ENCODE measurements at regions not wholly inside any gene's neighbourhood (a gene's known extent, or its start where the extent isn't known, plus 50 kb on each side); places are given as distances from the start of the nearest gene placed in this dataset.
"Not testable (repeated sequence)": the region's sequence is repeated elsewhere in the genome, so short reads cannot be mapped to it uniquely, and the experiment has no call there.

GRCh38 chr10:22137542-22137941 is 80.3 kb downstream of the EBLN1 start:
- Histone ChIP-seq H3K36me3 (ENCODE audit: control insufficient read depth, insufficient read depth, low read length) (no peaks in the 10 kb centered on the region), H3K4me3 (ENCODE audit: low read depth, low read length) (no peak overlapping the region), H3K27me3 (ENCODE audit: control insufficient read depth, insufficient read depth, low read length) (no peaks in the 10 kb centered on the region)
- DNase-seq (ENCODE audit: low read depth): no peak
- TF ChIP-seq CTCF (IDR thresholded peaks at IDR 0.05; ENCODE audit: insufficient read depth, low read length, poor library complexity, severe bottlenecking): no peak

DNA sequence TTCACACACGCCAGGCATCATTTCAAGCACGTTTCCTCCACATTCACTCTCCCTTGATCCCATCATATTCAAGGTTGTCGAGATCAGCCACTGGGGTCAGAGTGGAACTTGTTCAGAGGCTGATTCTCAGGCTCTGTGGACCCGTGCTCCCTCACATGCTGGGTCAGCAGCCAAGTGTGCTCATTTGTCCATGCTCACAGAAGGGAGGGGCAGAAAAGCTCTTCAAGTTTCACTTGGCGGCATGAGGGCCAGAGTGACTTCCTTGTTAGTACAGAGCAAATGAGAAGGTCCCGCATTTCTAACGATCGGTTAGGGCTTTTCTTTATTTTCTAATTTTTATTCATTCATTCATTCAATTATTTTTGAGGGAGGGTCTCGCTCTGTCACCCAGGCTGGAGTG is 82.2 kb downstream of the EBLN1 start:
- no peak overlapping the region for H3K4me3 ChIP-seq (ENCODE audit: low read depth, low read length)
- H3K27me3 ChIP-seq (ENCODE audit: control insufficient read depth, insufficient read depth, low read length): no peaks in the 10 kb centered on the region
- DNase-seq (ENCODE audit: low read depth): no peak
- TF ChIP-seq CTCF (IDR thresholded peaks at IDR 0.05; ENCODE audit: insufficient read depth, low read length, poor library complexity, severe bottlenecking): no peak
- no peaks in the 10 kb centered on the region for H3K36me3 ChIP-seq (ENCODE audit: control insufficient read depth, insufficient read depth, low read length)

GRCh38 chr10:22133749-22134624 is 83.8 kb downstream of the EBLN1 start:
- no peak for TF ChIP-seq CTCF (IDR thresholded peaks at IDR 0.05; ENCODE audit: insufficient read depth, low read length, poor library complexity, severe bottlenecking)
- Histone ChIP-seq H3K27me3 (ENCODE audit: control insufficient read depth, insufficient read depth, low read length) (no peaks in the 10 kb centered on the region), H3K4me3 (ENCODE audit: low read depth, low read length) (no peak overlapping the region), H3K36me3 (ENCODE audit: control insufficient read depth, insufficient read depth, low read length) (no peaks in the 10 kb centered on the region)
- DNase-seq (ENCODE audit: low read depth): no peak

GRCh38 chr10:22130824-22131223 is 87.0 kb downstream of the EBLN1 start:
- not testable (repeated sequence) for H3K27me3 ChIP-seq (ENCODE audit: control insufficient read depth, insufficient read depth, low read length); DNase-seq (ENCODE audit: low read depth); H3K4me3 ChIP-seq (ENCODE audit: low read depth, low read length); H3K36me3 ChIP-seq (ENCODE audit: control insufficient read depth, insufficient read depth, low read length)

- not testable (repeated sequence) for DNase-seq (ENCODE audit: low read depth); H3K36me3 ChIP-seq (ENCODE audit: control insufficient read depth, insufficient read depth, low read length); H3K27me3 ChIP-seq (ENCODE audit: control insufficient read depth, insufficient read depth, low read length); H3K4me3 ChIP-seq (ENCODE audit: low read depth, low read length)
These were observed 88.2 kb downstream of the EBLN1 start for GRCh38 chr10:22129612-22130011.

DNA sequence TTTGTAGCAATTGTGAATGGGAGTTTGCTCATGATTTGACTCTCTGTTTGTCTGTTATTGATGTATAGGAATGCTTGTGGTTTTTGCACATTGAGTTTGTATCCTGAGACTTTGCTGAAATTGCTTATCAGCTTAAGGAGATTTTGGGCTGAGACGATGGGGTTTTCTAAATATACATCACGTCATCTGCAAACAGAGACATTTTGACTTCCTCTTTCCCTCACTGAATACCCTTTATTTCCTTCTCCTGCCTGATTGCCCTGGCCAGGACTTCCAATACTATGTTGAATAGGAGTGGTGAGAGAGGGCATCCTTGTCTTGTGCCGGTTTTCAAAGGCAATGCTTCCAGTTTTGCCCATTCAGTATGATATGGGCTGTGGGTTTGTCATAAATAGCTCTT is 96.6 kb downstream of the EBLN1 start:
- H3K36me3 ChIP-seq (ENCODE audit: control insufficient read depth, insufficient read depth, low read length); DNase-seq (ENCODE audit: low read depth); H3K4me3 ChIP-seq (ENCODE audit: low read depth, low read length); H3K27me3 ChIP-seq (ENCODE audit: control insufficient read depth, insufficient read depth, low read length): not testable (repeated sequence)

DNA sequence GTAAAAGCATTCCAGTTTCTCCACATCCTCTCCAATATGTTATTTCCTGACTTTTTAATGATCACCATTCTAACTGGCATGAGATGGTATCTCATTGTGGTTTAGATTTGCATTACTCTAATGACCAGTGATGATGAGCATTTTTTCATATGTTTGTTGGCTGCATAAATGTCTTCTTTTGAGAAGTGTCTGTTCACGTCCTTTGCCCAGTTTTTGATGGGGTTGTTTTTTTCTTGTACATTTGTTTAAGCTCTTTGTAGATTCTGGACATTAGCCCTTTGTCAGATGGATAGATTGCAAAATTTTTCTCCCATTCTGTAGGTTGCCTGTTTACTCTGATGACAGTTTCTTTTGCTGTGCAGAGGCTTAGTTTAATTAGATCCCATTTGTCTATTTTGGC is 97.7 kb downstream of the EBLN1 start:
- DNase-seq (ENCODE audit: low read depth); H3K36me3 ChIP-seq (ENCODE audit: control insufficient read depth, insufficient read depth, low read length); H3K4me3 ChIP-seq (ENCODE audit: low read depth, low read length); H3K27me3 ChIP-seq (ENCODE audit: control insufficient read depth, insufficient read depth, low read length): not testable (repeated sequence)

DNA sequence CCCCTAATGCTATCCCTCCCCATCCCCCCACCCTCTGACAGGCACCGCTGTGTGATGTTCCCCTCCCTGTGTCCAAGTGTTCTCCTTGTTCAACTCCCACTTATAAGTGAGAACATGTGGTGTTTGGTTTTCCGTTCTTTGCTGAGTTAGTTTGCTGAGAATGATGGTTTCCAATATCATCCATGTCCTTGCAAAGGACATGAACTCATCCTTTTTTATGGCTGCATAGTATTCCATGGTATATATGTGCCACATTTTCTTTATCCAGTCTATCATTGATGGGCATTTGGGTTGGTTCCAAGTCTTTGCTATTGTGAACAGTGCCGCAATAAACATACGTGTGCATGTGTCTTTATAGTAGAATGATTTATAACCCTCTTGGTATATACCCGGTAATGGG is 98.2 kb downstream of the EBLN1 start:
- not testable (repeated sequence) for H3K4me3 ChIP-seq (ENCODE audit: low read depth, low read length); DNase-seq (ENCODE audit: low read depth); H3K36me3 ChIP-seq (ENCODE audit: control insufficient read depth, insufficient read depth, low read length); H3K27me3 ChIP-seq (ENCODE audit: control insufficient read depth, insufficient read depth, low read length)
